Stimulated activated CD8-positive, alpha-beta memory T cell treated with anti-CD3 and anti-CD28 coated beads, Interleukin-15, amount 100 ng/mL, for 4 hours (primary cell): ENCODE measurements at regions not wholly inside any gene's neighbourhood (a gene's known extent, or its start where the extent isn't known, plus 50 kb on each side); places are given as distances from the start of the nearest gene placed in this dataset.

ENCODE experiments used
- DNase-seq, 2 donors: peaks; one replicate each; pipeline ENCODE4 v3.0.0-alpha.2; 2020; ENCODE audit warnings: low read depth in 2 of 2

DNA sequence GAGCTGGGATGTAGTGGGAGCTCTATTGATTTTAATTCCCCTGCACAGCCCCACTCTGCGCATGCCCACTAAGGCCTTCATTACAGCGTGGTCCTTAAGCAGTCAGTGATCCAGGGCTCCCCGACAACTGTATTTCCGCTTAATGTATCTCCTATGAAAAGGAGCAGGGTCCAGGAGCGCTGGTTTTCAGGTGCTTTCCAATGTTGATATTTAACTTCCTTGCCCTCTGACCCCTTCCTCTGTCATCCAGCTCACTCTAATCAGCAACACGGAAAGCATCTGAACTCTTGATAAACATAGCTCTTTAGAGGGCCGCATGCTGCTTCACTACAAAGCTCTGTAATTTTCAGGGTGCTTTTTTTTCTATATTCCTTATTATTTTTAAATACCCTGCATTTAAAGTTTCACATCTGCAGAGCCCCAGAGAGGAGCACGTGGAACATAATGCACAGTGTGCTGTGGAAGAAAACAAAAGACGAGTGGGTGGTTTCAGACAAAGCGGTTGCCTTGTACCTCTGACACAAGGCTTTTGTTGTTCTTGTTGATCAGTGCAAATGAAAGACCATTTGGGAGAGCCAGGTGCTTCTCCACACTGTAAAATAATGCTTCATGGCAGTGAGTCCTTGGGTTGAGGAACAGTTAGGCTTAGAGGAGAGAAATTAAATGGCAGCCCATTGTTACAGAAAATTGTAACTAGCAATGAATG is 465.9 kb upstream of the CELF2 start:
- no peak for DNase-seq

DNA sequence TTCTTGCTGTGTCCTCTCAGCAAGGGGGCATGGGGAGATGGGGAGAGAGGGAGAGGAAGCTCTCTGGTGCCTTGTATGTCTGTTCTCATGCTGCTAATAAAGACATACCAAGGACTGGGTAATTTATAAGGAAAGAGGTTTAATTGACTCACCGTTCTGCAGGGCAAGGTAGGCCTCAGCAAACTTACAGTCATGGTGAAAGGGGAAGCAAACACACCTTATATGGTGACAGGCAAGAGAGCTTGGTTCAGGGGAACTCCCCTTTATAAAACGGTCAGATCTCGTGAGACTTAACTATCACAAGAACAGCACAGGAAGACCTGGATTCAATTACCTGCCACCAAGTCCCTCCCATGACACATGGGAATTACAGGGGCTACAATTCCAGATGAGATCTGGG is 464.7 kb upstream of the CELF2 start:
- no peak for DNase-seq

DNA sequence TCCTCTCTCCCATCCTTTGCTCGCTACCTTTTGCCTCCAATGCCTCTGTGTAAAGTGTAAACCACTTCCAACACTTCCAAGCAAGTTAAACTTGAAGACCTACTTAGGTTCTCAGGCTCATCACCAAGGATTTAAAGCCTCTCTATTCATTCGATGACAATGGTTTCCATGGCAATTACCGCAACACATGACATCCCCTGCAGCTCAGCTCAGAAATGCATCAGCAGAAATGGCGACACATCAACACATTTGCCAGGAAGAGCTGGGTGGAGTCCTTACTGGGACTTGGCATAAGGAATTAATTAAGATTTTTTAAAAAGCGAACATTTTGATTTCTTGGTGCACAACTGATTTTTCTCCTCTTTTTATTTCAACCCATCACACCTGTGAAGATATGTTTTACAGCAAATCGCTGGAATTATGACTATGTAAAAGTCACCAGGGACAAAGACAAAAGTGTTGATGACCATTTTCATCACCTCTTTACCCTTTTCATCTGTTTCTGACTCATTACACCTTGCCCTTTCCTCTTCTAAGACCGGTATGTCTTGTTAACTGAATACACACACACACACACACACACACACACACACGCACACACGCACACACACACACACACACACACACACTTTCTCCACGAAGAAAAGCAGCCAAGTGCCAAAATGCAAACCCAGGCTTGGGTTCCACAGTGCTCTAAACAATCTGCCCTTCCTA is 453.4 kb upstream of the CELF2 start:
- no peak for DNase-seq

DNA sequence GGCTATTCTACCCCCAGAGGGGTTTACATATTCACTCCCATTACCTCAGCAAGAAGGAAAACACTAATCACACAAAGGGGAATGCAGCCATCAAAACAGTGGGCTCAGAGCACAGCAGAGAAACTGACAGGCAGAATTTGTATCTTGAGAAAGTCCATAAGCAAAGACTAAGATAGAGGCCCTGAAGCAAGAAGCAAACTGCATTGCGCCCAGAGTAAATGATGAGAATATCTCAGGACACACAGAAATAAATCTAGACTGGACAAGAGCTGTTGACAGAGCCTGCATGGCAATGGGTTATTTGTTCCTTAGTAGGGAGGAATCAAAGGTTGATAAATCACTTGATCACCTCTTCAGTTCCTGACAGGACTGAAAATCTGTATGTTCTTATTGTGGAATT is 440.7 kb upstream of the CELF2 start:
- DNase-seq, result no peak

DNA sequence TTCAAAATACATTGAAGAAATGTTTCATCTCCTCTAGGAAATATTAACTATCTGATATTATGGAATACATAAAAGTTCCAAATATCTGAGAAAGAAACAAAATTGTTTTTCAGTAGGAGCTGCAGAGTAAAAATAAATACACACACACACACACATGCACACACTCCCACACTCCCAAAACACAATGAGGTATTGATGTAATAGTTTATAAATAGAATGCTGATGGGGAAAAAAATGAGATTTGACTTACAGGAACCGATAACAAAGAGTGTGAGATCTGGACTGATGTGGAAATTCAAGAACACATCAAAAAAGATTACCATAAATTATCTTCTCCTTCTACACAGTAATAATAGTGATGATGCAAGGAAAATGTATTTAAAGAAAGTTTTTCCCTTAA is 438.0 kb upstream of the CELF2 start:
- DNase-seq, result no peak

DNA sequence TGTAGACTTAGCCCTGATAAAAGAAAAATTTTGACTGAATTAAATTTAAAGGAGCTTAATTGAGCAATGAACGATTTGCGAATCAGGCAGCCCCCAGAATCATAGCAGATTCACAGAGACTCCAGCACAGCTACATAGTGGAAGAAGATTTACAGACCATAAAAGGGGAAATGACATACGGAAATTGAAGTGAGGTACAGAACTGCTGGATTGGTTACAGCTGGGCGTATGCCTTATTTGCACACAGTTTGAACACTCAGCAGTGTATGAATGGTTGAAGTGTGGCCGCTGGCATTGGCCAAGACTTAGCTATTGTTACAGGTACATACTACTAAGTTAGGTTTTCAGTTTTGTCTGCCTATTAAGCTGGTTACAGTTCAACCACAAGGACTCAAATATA is 433.5 kb upstream of the CELF2 start:
- DNase-seq, result no peak

DNA sequence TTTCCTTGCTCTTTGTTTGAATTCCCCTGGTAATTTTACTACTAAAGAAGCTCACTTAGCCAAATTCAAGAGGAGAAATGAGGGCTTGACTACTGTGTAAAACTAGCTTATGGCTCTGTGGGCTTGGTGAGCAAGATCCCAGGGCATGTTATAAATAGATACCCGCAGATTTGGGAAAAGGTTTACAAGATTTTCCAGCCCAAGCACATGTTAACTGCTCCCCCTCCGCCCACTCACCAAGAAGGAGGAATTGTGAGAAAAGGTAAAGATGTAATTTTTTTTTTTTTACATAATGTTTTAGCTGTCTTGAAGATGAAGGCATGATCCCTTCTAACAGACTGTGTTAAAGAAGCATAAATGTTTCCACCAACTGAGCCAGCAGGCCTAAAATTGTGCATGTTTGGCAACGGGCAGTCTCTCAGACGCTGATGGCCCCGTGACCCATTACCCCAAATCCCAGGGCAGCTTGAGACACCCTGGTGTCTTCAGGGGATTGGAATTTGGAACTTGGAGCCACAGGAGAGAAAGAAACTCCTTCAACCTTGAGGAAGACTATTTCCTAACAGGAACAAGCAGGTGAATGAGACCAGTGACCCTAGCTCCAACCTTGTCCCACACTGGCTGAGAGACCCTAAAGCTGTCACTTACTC is 429.8 kb upstream of the CELF2 start:
- DNase-seq, result no peak

DNA sequence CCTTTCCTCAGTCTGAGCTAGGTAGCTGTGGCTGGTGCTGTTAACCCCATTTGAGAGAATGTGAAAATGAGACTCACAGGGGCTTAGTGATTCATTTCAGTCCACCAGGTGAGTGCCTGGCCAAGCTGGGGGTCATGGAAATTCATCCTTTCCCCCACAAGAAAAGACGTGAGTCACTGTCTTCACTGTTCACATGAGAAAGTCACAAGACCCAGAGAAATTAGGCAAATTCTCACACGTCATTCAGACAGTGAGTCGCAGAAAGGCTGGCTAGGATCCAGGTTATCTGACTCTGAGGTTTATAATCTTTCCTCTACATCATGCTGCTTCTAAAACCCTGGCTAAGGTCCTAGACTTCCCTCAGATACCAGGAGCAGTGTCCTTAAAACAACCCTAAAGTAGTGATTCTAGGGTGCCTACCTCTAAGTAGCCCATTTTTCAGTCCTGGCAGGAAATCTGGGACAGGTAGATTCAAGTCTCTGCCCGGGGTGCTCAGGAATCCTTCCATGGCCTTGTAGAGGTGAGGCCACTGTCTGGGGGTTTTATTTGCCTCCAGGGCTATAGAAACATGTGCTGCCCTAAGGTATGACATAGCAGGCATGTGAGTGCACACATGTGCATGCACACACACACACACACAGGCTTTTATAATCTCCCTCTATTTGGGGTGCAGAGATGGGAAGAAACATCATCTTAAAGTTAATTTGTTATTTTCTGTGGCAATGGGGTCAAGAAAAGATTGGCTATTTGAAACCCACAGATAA is 427.9 kb upstream of the CELF2 start:
- no peak for DNase-seq

DNA sequence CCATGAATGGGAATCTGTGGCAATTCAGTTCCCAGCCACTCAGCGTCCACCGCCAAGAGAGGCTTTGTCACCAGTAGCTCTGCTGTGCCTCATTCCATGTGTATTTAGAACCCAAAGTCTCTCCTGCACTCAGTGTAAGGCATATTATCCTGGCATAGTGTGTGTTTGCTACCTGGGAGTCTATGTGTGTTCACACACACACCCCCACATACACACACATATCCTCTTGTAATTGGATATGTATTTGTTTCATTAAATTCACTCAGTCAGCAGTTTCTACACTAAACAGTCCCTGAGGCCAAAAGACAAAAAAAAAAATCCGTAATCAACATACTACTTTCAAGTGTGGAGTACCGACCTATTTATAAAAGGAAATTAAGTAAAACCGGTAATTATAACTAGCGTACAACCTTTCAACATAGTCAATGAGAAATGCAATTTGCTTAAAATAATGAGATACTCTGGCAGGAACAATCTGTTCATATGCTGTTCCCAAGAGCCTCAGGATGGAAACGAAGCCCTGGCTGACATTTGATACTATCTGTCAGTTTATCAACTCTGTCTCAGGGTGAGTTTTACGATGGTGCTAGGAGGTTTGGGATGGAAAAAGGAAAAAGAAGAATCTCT is 425.8 kb upstream of the CELF2 start:
- no peak for DNase-seq

DNA sequence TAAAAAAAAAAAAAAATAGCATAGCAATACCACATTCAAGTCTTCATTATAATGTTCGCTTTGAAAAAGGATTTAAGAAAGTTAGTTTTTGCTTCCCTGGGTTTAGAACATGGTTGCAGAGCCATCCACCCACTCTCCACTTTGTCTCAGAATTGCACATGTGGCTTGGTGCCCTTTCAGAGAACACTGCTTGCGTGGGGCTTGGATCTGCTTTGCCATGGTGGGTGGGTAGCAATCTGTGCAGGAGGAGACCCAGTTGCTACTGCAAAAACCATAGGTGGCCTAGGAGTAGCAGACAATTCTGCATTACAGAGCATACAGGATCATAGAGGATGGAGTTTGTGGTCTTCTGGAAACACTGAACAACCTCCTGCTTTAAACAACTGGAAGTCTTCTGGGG is 421.4 kb upstream of the CELF2 start:
- no peak for DNase-seq

DNA sequence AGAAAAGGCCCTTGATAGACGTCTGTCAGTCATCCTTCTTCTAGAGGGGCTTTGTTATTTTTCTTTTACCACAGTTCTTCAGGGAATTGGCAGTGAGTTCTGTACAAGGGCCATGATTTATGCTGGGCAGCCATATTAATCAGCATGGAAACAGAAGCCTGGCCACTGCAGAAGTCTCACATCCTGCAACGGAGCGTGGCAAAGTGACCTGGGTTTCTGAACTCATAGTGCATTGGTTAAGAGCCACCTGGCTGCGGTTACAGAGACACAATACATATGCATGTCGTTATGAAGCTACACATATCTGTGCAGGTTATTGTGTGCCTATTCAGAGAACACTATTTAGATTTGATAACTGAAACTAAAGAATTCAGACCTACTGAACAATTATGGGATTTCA is 419.4 kb upstream of the CELF2 start:
- DNase-seq, result no peak

DNA sequence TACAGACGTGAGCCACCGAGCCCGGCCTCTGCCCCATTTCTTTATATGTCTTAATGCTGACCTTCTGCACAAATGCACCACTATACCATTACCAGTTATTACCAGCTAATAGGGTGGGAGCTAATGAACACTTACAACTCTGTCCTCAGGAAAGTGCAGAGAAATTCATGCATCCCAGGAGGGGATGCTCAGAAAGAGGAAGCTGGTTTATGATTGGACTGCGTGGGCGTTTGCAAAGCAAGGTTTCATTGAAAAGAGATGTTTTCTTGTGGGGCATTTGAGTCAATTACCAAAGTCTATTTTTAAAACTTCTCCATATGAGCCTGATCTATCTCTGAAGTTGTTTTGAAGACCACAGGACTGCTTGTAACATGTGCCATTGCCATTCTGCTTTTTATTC is 417.7 kb upstream of the CELF2 start:
- no peak for DNase-seq

DNA sequence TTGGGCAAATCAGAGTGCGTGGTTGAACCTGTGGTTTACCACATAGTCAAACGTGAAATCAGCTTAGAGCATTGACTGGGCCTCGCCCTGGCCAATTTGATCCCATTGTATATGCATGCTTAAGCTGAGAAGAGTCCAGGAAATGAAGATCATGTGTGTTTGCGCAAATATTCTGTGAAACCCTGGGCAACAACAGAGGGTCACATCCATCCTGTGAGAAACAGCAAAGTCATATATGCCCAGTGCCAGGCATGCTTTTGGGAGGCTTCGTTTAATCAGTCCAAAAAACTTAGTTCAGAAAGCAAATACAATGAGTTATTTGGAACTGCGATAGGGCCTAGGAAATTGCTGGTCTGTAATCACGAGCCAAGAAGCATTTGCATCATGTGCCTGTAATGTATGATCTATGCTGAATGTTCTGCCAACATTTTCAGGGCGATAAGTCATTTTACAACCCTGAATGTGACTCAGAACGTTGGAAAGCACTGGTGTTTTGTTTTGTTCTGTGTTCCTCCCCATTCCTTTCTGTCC is 412.1 kb upstream of the CELF2 start:
- no peak for DNase-seq

DNA sequence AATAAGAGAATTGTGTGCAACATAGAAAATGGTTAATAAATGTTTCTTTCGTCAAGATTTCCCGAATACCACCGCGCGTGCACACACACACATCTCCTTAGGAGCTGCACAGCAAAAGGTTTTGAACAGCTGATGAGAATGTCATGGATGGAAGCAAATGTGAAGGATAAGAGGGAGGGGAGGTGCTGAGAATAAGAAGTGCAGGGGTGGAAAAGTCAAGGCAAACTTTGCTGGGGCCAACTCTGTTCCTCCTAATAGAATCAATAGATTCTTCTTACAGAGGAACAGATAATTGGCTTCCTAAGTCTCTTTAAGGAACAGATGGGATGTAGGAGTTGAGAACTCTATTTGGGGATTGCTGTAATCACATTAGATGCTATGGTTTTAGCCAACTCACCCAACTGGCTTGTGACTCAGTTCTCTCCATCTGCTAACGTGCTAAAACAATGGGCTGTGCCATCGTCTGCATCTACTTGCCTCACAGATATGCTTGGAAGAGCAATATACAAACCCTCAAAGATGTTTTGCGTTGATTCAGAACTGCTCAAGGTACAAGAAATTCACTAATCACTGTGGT is 408.2 kb upstream of the CELF2 start:
- no peak for DNase-seq

DNA sequence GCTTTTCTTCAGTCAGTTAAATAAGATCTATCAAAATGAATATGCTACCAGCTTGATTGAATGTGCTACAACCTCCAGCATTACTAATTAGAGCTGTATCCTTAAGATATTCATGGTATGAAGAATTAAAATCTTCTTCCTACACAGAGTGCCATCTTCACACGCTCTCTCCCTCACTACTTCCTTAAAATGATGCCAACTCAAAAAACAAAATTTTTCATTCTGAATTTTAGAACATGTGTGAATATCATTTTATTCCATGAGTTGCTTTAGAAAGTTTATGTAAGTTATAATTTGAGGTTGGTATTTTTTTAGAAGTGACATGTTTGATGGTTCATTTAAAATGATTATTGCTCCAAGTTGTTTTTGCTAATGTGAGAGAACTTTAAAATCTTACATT is 407.5 kb upstream of the CELF2 start:
- DNase-seq, result no peak

DNA sequence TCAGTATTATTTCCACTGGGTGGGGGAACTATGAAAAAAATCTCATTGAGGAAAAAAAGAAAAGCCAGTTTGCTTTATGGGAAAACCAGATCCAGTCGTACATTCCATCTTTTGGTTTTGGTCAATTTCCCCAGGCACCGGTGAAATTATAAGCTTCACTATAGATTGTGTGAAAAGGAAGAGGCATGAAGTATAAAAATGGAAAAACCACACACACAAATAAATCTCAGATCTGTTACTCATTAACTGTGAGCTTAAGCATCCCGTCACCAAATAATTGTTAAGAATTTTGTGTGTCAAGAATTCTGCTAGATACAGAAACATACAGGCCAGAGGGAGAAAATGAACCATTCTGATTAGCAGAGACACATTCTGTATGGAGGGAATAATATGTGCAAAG is 405.5 kb upstream of the CELF2 start:
- DNase-seq, result no peak

DNA sequence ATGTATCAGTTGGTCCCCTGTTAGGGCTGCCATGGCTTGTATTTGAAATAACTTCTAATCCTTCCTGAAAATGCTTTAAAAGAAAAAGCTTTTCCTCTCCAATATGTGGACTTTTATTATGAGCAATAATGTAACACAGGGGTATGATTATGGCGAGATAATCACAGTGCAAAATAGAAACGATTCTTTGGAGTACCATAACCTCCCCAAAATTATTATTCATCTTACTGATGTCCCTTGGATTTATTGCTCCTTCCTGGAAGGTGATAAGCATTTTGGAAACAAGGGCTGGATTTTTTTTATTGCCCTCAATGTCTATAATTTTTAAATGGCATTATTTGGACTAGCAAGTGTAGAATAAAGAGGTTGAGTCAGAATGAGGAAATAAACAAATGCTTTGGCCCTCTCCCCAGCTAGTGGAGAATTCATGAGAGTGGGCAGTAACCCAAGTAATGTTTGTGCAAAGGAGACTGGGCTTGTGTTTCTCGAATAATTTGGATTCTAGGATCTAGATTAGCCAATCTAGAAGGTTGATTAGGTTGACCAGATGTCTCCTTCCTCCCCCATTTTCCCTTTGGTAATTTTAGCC is 403.9 kb upstream of the CELF2 start:
- DNase-seq, result no peak

DNA sequence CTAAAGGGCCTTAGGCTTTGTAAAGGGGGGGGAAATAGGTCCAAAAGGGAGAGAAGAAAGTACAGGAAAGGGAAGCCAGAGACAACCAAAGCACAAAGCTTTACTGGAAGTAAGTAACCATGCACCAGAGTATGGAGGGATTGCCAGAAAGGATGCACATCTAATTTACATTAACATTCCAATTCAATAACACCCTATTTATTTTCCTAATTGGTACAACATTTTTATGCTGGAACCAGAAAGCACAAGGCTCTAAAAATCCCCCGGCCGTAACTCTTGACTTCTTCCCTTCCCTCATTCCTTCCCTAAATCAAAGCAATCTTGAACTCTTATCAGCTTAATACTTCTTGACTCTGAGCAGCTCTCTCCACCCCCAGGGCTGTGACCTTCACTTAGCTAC is 400.0 kb upstream of the CELF2 start:
- no peak for DNase-seq

DNA sequence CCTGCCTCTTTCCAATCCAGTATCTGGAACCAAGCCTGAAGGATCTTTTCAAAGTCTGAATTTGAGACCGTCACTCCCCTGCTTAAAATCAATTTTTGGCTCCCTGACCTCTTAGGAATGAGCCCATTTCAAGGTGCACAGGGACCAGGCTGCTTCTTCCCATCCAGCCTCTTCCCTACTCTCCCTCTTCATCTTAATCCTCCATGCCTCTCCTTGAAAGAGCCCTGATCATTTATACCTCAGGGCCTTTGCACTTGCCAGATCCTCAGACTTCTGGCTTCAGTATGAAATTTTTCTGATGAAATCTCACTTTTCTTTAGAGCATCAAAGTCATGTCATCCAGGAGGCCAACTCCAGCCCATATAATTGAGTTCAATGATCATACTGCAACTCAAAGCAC is 399.5 kb upstream of the CELF2 start:
- no peak for DNase-seq

DNA sequence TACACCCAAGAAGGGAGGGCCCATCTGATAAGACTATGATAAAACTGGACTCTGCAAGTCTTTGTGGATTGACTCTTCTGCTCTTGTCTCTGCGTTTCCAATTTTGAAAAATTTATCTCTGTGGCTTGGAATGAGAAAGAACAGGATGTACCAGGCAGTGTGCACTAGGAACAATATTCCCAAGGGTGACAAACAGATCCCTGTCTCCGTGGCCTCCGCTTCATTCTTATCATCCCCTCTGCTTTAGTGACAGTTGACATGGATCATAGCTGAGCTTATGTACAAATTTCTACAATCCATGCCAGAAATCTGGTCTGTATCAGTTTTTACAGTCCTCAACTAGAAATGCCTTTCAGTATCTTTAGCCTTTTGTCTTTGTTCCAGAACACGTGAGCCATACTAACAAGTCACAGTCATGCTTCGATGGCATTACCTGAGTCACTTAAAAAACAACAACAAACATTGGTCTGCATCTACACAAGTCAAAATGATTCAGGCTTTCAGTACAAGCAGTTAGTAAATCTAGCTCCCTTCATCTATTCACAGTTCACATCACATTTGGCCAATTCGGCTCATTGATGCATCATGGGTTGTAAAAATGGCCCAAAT is 393.6 kb upstream of the CELF2 start:
- DNase-seq, result no peak

DNA sequence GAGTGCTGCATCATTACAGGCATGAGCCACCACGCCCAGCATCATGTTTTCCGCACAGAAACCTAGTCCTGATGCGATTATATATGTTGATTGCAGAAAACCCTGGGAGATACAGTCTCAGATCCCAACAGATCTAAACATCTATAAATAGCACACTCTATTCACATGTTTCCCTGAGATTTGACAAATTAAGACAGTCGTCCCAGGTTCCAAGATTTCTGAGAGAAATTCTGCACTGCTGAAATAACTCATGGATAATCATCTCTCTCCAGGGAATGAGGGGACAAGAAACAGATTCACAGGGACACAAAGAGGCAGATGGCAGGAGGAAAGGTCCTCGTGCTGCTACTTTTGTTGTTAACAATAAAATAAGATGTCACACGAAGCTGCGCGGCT is 393.1 kb upstream of the CELF2 start:
- no peak for DNase-seq
